CD14-positive monocyte (primary cell): ENCODE measurements at regions not wholly inside any gene's neighbourhood (a gene's known extent, or its start where the extent isn't known, plus 50 kb on each side); places are given as distances from the start of the nearest gene placed in this dataset.

Experiments
- DNase-seq, 3 donors: peaks; one replicate each; pipeline ENCODE4 v3.0.0-alpha.2; 2011 to 2022
- H2AFZ ChIP-seq: 2 replicates; pipeline ENCODE4 v1.6.0; 2012; ENCODE audit warnings: mild to moderate bottlenecking, low read depth, low read length, inconsistent platforms; ENCODE audit not compliant: insufficient read depth, poor library complexity, severe bottlenecking
- H3K27ac ChIP-seq, 2 donors: 1 replicate in 1 of 2; 2 replicates in 1 of 2; pipeline ENCODE4 v1.5.1; 2012 to 2013; ENCODE audit warnings: low read length in 2 of 2, control low read depth in 1 of 2, inconsistent platforms in 1 of 2, low read depth in 1 of 2, mild to moderate bottlenecking in 1 of 2
- H3K27me3 ChIP-seq, 2 donors: one replicate each; pipeline versions ENCODE4 v1.6.0 to v1.6.1; 2011 to 2013; ENCODE audit warnings: low read length in 2 of 2; ENCODE audit not compliant: control insufficient read depth in 2 of 2, insufficient read depth in 2 of 2
- H3K36me3 ChIP-seq, 2 donors: replicated peaks in 1 of 2; 1 replicate in 1 of 2; 2 replicates in 1 of 2; pipeline versions ENCODE4 v1.5.1 to v1.6.1; 2012 to 2013; ENCODE audit warnings: low read length in 2 of 2, control low read depth in 1 of 2, inconsistent platforms in 1 of 2, mild to moderate bottlenecking in 1 of 2; ENCODE audit not compliant: insufficient read depth in 2 of 2, control insufficient read depth in 1 of 2
- H3K4me1 ChIP-seq, 2 donors: 1 replicate in 1 of 2; 2 replicates in 1 of 2; pipeline versions ENCODE4 v1.5.1 to v1.6.1; 2012 to 2013; ENCODE audit warnings: low read length in 2 of 2, control low read depth in 1 of 2, inconsistent platforms in 1 of 2, mild to moderate bottlenecking in 1 of 2, moderate library complexity in 1 of 2; ENCODE audit not compliant: insufficient read depth in 2 of 2, control insufficient read depth in 1 of 2
- H3K4me2 ChIP-seq: replicated peaks from 2 replicates; pipeline ENCODE3; 2012; ENCODE audit warnings: low read length, moderate library complexity, mild to moderate bottlenecking; ENCODE audit not compliant: poor library complexity, severe bottlenecking; ENCODE audit errors: extremely low read depth
- H3K4me3 ChIP-seq, 3 experiments: fragments of 200-600 bp in 1 of 3; sonication (generic) in 1 of 3; replicated peaks in 1 of 3; 1 replicate in 2 of 3; 2 replicates in 1 of 3; pipeline ENCODE4 v1.5.1; 2011 to 2013; ENCODE audit warnings: low read length in 3 of 3, mild to moderate bottlenecking in 3 of 3, control low read depth in 2 of 3, low read depth in 2 of 3, inconsistent platforms in 1 of 3, moderate library complexity in 1 of 3
- H3K79me2 ChIP-seq: 2 replicates; pipeline ENCODE4 v1.6.0; 2012; ENCODE audit warnings: mild to moderate bottlenecking, control low read depth, inconsistent platforms, low read length, moderate library complexity; ENCODE audit not compliant: insufficient read depth
- H3K9ac ChIP-seq: 2 replicates; pipeline ENCODE4 v1.6.0; 2017; ENCODE audit warnings: low read length, mild to moderate bottlenecking; ENCODE audit not compliant: insufficient read depth, poor library complexity, severe bottlenecking
- H3K9me3 ChIP-seq, 2 donors: replicated peaks in 1 of 2; 1 replicate in 1 of 2; 2 replicates in 1 of 2; pipeline versions ENCODE4 v1.5.1 to v1.6.1; 2012 to 2013; ENCODE audit warnings: low read length in 2 of 2, control low read depth in 1 of 2; ENCODE audit not compliant: control insufficient read depth in 1 of 2, insufficient read depth in 1 of 2
- H4K20me1 ChIP-seq: 2 replicates; pipeline ENCODE4 v1.6.0; 2012; ENCODE audit warnings: mild to moderate bottlenecking, low read length, control low read depth, moderate library complexity; ENCODE audit not compliant: insufficient read depth
- H3K27ac Mint-ChIP-seq, 7 donors: one replicate each; pipeline ENCODE4 v1.8.0; 2020; ENCODE audit warnings: mild to moderate bottlenecking in 7 of 7, mixed read lengths in 7 of 7, moderate library complexity in 6 of 7, inconsistent platforms in 2 of 7
- H3K27me3 Mint-ChIP-seq, 3 donors: one replicate each; pipeline ENCODE4 v1.8.0; 2021 to 2022; ENCODE audit warnings: low read depth in 3 of 3, mild to moderate bottlenecking in 3 of 3, mixed read lengths in 3 of 3, moderate library complexity in 3 of 3, inconsistent platforms in 1 of 3
- H3K36me3 Mint-ChIP-seq, 2 donors: one replicate each; pipeline ENCODE4 v1.8.0; 2020; ENCODE audit warnings: mixed read lengths in 2 of 2, inconsistent platforms in 1 of 2, mild to moderate bottlenecking in 1 of 2
- H3K4me1 Mint-ChIP-seq: one replicate; pipeline ENCODE4 v1.8.0; 2020; ENCODE audit warnings: mild to moderate bottlenecking, mixed read lengths
- H3K4me3 Mint-ChIP-seq, 2 donors: one replicate each; pipeline ENCODE4 v1.8.0; 2020; ENCODE audit warnings: mild to moderate bottlenecking in 2 of 2, mixed read lengths in 2 of 2, moderate library complexity in 1 of 2
- H3K9me3 Mint-ChIP-seq, 7 donors: one replicate each; pipeline ENCODE4 v1.8.0; 2020 to 2022; ENCODE audit warnings: mixed read lengths in 7 of 7, mild to moderate bottlenecking in 6 of 7, moderate library complexity in 6 of 7, inconsistent platforms in 2 of 7
- WGBS: methylation state at CpG from one replicate; pipeline ENCODE4 v1.1.5; 2013; ENCODE audit warnings: missing lambda C conversion rate; ENCODE audit not compliant: insufficient coverage; 5-methylcytosine and 5-hydroxymethylcytosine counted together
- intact Hi-C, 2 donors: fragments of 100-400 bp; cut with micrococcal nuclease; formaldehyde crosslinking; loops; one replicate each; pipeline versions ENCODE4 v1.15.0 to v1.15.1; 2023
- TF ChIP-seq, protein P1 (sequence below): fragments of 200-600 bp; IDR thresholded peaks from one replicate; pipeline ENCODE4 v1.8.0; 2022; ENCODE audit warnings: antibody characterized with exemption, mild to moderate bottlenecking

DNA sequence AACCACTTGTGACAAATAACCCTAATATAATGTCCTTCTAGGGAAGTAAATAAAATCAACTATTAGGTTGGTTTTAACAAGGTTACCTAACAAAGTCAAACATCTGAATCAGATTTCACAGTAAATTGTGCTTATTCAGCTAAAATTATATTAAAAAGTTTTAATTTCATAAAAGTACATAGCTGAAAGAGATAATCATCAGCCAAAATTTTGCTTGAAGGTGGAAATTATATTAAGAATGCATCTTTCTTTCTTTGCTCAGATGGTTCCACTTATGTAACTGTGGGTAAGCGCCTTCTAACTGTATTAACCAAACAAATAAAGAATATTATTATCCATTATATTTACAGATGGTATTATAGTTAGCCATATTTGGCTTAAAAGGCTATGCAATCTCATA lies 2840.3 kb upstream of the PCDH20 start:
- no peaks in the 10 kb centered on the region for H3K27me3 ChIP-seq
- Mint-ChIP-seq H3K4me1 (no peaks in the 10 kb centered on the region), H3K36me3 (no peaks in the 10 kb centered on the region), H3K27me3 (no peaks in the 10 kb centered on the region), H3K4me3 (no peak overlapping the region), H3K27ac (no peak overlapping the region), H3K9me3 (peaks cover 2 to 7% (median 2%) of the 10 kb centered on the region in 7 donors)
- intact Hi-C loops, result no loop called here
- TF ChIP-seq, protein P1, sequence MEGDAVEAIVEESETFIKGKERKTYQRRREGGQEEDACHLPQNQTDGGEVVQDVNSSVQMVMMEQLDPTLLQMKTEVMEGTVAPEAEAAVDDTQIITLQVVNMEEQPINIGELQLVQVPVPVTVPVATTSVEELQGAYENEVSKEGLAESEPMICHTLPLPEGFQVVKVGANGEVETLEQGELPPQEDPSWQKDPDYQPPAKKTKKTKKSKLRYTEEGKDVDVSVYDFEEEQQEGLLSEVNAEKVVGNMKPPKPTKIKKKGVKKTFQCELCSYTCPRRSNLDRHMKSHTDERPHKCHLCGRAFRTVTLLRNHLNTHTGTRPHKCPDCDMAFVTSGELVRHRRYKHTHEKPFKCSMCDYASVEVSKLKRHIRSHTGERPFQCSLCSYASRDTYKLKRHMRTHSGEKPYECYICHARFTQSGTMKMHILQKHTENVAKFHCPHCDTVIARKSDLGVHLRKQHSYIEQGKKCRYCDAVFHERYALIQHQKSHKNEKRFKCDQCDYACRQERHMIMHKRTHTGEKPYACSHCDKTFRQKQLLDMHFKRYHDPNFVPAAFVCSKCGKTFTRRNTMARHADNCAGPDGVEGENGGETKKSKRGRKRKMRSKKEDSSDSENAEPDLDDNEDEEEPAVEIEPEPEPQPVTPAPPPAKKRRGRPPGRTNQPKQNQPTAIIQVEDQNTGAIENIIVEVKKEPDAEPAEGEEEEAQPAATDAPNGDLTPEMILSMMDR, result no peak
- H3K79me2 ChIP-seq, result no peaks in the 10 kb centered on the region
- H3K4me3 ChIP-seq, result no peak overlapping the region
- H3K9ac ChIP-seq, result no peak overlapping the region
- H3K36me3 ChIP-seq, result no peaks in the 10 kb centered on the region
- H4K20me1 ChIP-seq, result no peaks in the 10 kb centered on the region
- H3K27ac ChIP-seq, result no peak overlapping the region
- H2AFZ ChIP-seq, result no peak overlapping the region
- H3K9me3 ChIP-seq, result no peaks in the 10 kb centered on the region
- no CpG with 5 or more reads among the region's 1 CpG for WGBS
- no peak for DNase-seq
- H3K4me2 ChIP-seq, result no peak overlapping the region
- H3K4me1 ChIP-seq, result no peaks in the 10 kb centered on the region

DNA sequence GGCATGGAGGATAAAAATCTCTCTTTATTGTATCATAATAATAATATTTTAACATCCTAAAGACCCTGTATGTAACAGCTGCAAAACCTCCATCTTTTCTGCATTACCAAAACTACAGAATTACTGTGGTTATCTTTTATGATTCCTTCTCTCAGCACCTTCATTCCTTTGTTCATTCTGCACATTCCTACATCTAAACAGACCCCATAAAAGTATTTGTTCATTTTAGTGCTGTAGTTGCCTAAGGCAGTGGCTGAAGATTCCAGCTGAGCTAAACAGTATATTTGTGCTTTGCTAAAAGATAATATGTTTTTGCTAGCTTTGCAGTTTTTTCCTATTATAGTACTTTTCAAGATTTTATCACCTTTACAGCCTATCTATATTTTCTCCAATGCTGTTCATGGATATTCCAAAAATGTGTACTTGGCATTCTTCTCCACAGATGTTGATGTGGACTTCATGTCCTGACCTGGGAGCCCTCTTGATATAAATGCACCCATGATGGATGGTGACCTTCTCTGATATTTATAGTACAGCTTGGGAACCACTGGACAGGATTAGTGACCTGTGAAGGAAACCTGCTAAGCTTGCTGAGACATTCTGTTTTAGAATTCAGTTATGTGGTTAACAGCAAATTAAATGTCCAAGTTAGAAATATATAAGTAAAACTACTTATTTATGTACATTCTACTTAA lies 2832.9 kb upstream of the PCDH20 start:
- H3K36me3 ChIP-seq, result no peaks in the 10 kb centered on the region
- H3K9me3 Mint-ChIP-seq, result peaks cover 0 to 7% (median under 1%) of the 10 kb centered on the region in 7 donors
- intact Hi-C loops, result no loop called here
- no peaks in the 10 kb centered on the region for H3K4me1 ChIP-seq
- H3K4me3 ChIP-seq, result no peak overlapping the region
- H3K79me2 ChIP-seq, result no peaks in the 10 kb centered on the region
- no peak overlapping the region for H3K9ac ChIP-seq
- TF ChIP-seq, protein P1, result no peak
- no peaks in the 10 kb centered on the region for H3K27me3 Mint-ChIP-seq
- H3K4me2 ChIP-seq, result no peak overlapping the region
- no peak overlapping the region for H3K27ac ChIP-seq
- no peaks in the 10 kb centered on the region for H3K36me3 Mint-ChIP-seq
- no peaks in the 10 kb centered on the region for H3K4me1 Mint-ChIP-seq
- no peak overlapping the region for H2AFZ ChIP-seq
- H3K27ac Mint-ChIP-seq, result no peak overlapping the region
- no peak for DNase-seq
- H3K4me3 Mint-ChIP-seq, result no peak overlapping the region
- no peaks in the 10 kb centered on the region for H4K20me1 ChIP-seq
- peaks cover 0 to 3% of the 10 kb centered on the region in 2 donors for H3K9me3 ChIP-seq
- no peaks in the 10 kb centered on the region for H3K27me3 ChIP-seq
